ENCODE measurements at regions not wholly inside any gene's neighbourhood (a gene's known extent, or its start where the extent isn't known, plus 50 kb on each side); places are given as distances from the start of the nearest gene placed in this dataset.

- DNase-seq (ENCODE audit: low spot score) (no peak), ATAC-seq (no peak), FAIRE-seq (no peak)
- no peaks in the 10 kb centered on the region for H3K4me1 ChIP-seq (ENCODE audit: insufficient read depth, low read length)
- H3K79me2 ChIP-seq (ENCODE audit: insufficient read depth, low read length): no peaks in the 10 kb centered on the region
- no peak overlapping the region for H3K4me2 ChIP-seq (ENCODE audit: low read depth, low read length)
- 57% methylated on average over 1 of the region's 1 CpG for WGBS (ENCODE audit: low lambda C conversion rate)
- no peak overlapping the region for H3K27ac ChIP-seq (ENCODE audit: extremely low read length, insufficient read depth, low read length)
- no peak overlapping the region for H3K9ac ChIP-seq (ENCODE audit: insufficient read depth, low read depth, low read length)
- H3K4me3 ChIP-seq (replicated peaks in 1 of 3; ENCODE audit: insufficient read depth in 1 of 3, low read depth in 2 of 3, low read length in 3 of 3): no peak overlapping the region
- no peaks in the 10 kb centered on the region for H4K20me1 ChIP-seq (ENCODE audit: insufficient read depth, low read length)
- no peaks in the 10 kb centered on the region for H3K36me3 ChIP-seq (replicated peaks in 1 of 2; ENCODE audit: control insufficient read depth in 1 of 2, insufficient read depth in 2 of 2, low read length in 2 of 2)
- intact Hi-C loops (cut with micrococcal nuclease; ENCODE audit: unreplicated experiment) (no loop called here), in situ Hi-C loops (cut with HindIII; ENCODE audit: extremely low pct_ligation_motif_present, low pct_unique_long_range_greater_than_20kb) (no loop called here)
- BruUV-seq (replicated peaks): no TSS peak
- H3K9me3 ChIP-seq (ENCODE audit: low read length): peaks cover 8% of the 10 kb centered on the region
- H3K27me3 ChIP-seq (ENCODE audit: control insufficient read depth in 1 of 2, insufficient read depth in 2 of 2, low read length in 2 of 2): peaks cover 0 to 13% of the 10 kb centered on the region in 2 experiments; a peak in 3 of 5 replicates
- no peak overlapping the region for H2AFZ ChIP-seq (ENCODE audit: low read length)
- ChIA-PET POLR2A (no interaction called here), CTCF (ENCODE audit: low intra/inter-chr PET ratio, low total read pairs) (no interaction called here)
- TF ChIP-seq NAIF1 (CRISPR knock-in tag; IDR thresholded peaks at IDR 0.05; ENCODE audit: borderline replicate concordance) (no peak), FOSL2 (CRISPR knock-in tag; IDR thresholded peaks at IDR 0.05) (no peak), ZFP36L1 (CRISPR knock-in tag; IDR thresholded peaks at IDR 0.05) (no peak), CAMTA2 (CRISPR knock-in tag; IDR thresholded peaks at IDR 0.05; ENCODE audit: borderline replicate concordance) (no peak), MAX (IDR thresholded peaks at IDR 0.05) (no peak), TSC22D2 (CRISPR knock-in tag; IDR thresholded peaks at IDR 0.05; ENCODE audit: borderline replicate concordance) (no peak)
These were observed 439.7 kb upstream of the TNP1 start for GRCh38 chr2:217299590-217299989.

- Histone ChIP-seq H2AFZ (ENCODE audit: low read length) (no peak overlapping the region), H3K36me3 (replicated peaks in 1 of 2; ENCODE audit: control insufficient read depth in 1 of 2, insufficient read depth in 2 of 2, low read length in 2 of 2) (no peaks in the 10 kb centered on the region), H3K4me1 (ENCODE audit: insufficient read depth, low read length) (no peaks in the 10 kb centered on the region), H3K27me3 (ENCODE audit: control insufficient read depth in 1 of 2, insufficient read depth in 2 of 2, low read length in 2 of 2) (peaks cover 0 to 13% of the 10 kb centered on the region in 2 experiments; a peak in 3 of 5 replicates), H4K20me1 (ENCODE audit: insufficient read depth, low read length) (no peaks in the 10 kb centered on the region), H3K9me3 (ENCODE audit: low read length) (peaks cover 8% of the 10 kb centered on the region), H3K4me2 (ENCODE audit: low read depth, low read length) (no peak overlapping the region), H3K79me2 (ENCODE audit: insufficient read depth, low read length) (no peaks in the 10 kb centered on the region), H3K9ac (ENCODE audit: insufficient read depth, low read depth, low read length) (no peak overlapping the region), H3K27ac (ENCODE audit: extremely low read length, insufficient read depth, low read length) (no peak overlapping the region), H3K4me3 (replicated peaks in 1 of 3; ENCODE audit: insufficient read depth in 1 of 3, low read depth in 2 of 3, low read length in 3 of 3) (no peak overlapping the region)
- CTCF ChIA-PET (ENCODE audit: low intra/inter-chr PET ratio, low total read pairs): no interaction called here
- BruUV-seq (replicated peaks): no TSS peak
- FAIRE-seq (no peak), ATAC-seq (no peak), DNase-seq (ENCODE audit: low spot score) (no peak)
- 11% methylated on average over 2 of the region's 2 CpGs for WGBS (ENCODE audit: low lambda C conversion rate)
- POLR2A ChIA-PET: no interaction called here
- intact Hi-C loops (cut with micrococcal nuclease; ENCODE audit: unreplicated experiment) (no loop called here), in situ Hi-C loops (cut with HindIII; ENCODE audit: extremely low pct_ligation_motif_present, low pct_unique_long_range_greater_than_20kb) (no loop called here)
- TF ChIP-seq ZNF317 (CRISPR knock-in tag; IDR thresholded peaks at IDR 0.05) (peak; percentile 96), MYNN (CRISPR knock-in tag; IDR thresholded peaks at IDR 0.05; ENCODE audit: low read depth) (no peak), ZNF879 (CRISPR knock-in tag; IDR thresholded peaks at IDR 0.05) (no peak)
These were observed 437.2 kb upstream of the TNP1 start for GRCh38 chr2:217297096-217297495.
